ENCODE measurements at regions not wholly inside any gene's neighbourhood (a gene's known extent, or its start where the extent isn't known, plus 50 kb on each side); places are given as distances from the start of the nearest gene placed in this dataset.

DNA sequence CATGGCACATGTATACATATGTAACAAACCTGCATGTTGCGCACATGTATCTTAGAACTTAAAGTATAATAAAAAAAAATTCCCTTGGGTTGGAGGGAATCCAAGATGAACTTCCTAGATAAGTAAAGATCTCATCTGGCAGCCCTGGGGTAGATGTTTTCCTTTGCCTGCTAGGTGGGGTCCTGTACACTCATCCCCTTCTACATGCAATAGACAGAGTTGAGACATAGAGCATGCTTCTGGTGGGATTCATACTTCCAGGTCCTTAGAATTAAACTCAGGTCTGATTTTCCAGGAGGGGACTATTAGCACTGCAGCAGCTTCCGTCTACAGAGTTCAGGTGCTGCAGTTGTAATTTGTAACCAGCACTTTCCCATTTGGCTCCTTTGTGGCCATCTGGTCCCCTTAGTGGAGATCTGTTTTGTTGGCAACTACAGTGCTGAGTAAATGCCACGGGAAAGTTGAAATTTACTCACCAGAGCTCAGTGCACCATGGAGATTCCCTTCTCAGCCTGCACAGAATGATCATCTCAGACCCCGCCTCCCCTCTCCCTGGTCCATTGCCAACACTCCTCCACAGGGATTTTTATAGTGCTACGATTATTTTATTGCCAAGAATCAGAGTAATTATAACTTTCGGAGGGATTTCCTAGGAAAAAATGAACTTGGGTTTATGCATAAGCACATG is 220.1 kb upstream of the E2F8 start:
- DNase-seq: peak; percentile 67

DNA sequence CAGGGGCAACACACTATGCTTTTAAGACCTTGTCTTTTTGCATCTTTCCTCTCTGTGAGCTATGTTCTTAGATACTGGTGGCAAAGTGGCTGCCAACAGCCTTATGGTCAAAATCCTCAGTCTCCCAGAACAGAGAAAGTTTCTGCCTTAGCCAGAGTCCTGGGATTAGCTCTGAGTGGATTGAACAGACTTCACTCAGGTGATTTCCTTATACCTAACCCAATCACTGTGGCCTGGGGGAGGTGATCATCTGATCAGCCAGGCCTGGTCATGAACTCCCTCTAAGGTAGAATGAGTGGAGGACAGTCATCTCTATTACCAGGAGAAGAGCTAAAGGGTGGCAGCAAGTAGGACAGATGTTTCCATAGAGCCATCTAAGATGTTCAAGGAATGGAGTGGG is 218.5 kb upstream of the E2F8 start:
- no peak for DNase-seq

DNA sequence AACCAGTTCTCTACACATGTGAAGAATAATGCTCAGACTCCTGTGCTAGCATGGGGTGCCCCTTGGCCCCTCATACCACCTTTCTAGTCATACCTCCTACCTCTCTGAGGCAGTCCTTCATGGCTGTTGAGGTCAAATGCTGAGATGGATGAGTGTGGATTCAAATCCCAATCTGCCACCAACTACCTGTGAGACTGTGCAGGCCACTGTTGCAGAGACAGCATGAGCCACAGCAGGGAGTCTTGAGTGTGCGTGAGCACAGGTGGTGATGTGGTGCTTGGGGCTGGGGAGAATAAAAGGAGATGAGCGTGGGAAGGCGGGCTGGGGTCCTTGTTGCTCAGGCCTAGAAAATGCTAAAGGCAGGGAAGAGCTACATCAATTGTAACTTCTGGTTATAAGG is 218.0 kb upstream of the E2F8 start:
- DNase-seq: no peak

DNA sequence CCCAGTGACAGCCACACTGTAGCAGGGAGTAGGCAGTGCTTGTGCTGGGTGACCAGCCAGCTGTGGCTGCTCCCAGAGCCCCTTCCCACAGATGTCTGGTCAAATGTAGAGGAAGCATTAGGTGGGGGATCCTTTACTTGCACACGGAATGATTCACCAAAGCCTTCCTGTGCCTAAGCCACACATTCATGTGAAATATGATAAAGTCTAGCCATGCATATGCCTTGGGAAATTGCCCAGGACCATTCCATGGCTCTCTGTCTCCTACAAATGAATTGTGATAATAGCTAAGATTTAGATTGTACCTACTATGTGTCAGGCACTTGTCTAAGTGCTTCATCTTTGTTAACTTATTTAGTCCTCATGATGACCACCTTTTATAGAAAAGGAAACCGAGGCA is 217.5 kb upstream of the E2F8 start:
- no peak for DNase-seq

DNA sequence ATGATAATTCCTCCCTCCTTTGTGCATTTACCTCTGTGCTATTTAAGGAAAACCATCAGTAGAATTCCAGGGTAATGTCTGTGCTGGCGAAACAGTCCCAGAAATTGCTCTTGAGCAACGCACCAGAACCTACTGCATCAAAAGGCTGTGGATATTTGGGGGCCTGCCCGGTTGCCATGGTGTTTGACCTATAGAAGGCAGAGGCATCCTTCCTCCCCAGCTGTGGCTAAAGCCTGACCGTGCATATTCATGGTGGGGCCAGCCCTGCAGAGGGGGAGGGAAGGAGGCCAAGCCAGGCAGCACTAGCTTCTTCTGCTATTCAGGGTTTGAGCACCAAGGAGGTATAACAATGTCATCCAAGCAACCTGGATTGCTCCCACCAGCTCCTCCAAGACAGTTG is 215.0 kb upstream of the E2F8 start:
- peak; percentile 36 for DNase-seq

DNA sequence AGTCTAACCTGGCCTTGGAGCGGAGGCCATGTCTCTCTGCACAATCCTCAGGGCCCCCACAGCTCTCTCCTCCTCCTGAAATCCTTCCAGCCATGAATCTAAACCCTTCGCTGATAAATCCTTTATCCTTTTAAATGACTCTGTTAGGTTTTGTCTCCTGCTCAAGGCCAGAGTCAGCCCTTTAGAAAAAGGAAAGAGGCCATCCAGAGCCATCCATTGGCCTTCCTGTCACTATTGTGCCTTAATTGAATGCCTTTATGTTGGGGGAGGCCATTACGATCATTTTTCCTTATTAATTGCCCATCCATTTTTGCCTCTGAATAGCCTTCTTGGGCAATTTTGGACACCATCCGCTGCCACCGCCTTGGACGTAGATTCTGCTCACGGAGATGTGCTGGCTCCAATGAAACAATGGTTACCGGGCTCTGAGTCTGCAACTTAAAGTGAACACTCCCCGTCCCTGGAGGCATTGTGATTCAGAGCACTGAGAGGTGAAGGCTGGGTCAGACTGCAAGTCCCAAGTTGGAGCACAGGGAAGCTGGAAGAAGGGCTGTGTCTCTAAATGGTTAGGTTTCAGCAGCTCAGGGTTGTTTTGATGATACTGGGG is 213.0 kb upstream of the E2F8 start:
- no peak for DNase-seq

DNA sequence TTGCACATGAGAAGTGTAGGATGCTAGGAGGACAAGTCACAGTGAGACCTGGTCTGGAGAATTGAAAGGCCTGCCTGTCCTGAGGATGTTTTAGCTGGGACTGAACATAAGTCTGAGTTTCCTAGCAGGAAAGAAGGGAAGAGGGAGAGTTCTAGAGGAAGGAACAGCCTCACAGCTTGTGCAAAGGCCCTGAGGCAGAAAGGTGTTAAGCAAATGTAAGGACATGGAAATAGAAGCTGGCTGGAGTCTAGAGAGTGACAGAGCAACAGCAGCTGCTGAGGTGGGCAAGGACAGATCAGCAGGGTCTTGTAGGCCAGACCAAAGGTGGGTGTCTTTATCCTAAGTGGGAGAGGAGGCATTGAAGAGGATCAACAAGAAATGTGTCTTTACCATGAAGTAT is 210.9 kb upstream of the E2F8 start:
- no peak for DNase-seq

DNA sequence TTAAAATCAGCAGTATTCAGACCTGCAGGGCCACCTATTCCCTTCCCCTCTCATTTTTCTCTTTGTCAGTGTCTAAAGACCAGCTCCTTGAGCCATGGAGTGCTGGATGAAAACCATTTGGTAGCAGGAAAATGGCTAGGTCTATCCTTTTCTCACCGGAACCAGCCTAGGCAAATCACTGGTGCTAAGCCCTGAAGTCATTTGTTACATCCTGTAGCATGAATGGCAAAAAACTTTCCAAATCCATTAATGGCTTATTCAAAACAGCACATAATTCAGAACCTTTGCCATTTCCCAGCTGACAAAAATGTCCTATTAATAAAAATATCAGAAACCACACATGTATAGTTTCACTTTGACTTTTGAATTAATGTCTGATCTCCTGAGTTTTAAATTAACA is 209.5 kb upstream of the E2F8 start:
- no peak for DNase-seq

DNA sequence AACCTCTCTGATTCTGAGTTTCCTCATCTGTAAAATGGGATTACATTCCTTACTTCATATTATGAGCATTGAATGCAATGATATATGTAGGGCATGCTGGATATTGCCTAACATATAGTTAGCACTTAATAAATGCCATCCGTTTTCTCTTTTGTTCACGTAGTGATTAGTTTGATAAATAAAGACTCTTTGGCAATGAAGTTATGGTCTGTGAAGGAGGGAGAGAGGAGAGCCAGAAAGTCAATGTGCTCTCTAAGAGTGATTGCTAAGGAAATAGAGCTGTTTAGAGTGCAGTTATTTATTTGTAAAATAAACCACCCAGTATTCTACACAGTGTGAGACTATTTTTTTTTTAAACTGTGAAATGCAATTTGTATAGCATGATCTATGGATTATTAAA is 207.9 kb upstream of the E2F8 start:
- no peak for DNase-seq

DNA sequence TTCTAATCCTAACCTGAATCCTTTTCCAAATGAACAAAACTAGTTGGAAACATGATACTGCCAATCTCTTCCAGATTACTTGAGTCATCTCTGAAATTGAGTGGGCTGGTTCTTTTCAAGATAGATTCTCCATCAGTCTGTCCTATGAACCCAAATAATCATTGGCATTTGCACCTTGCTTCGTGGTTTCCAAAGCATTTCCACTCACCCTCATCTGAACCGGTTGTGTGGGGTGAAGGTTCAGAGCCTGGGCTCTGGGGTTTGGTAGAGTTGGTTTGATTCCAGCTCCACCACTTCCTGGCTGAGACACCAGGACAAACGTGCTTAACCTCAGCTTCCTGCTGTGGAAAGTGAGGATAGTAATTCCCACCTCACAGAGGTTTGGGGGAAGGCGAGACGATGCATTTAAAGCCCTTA is 206.4 kb upstream of the E2F8 start:
- DNase-seq: no peak

DNA sequence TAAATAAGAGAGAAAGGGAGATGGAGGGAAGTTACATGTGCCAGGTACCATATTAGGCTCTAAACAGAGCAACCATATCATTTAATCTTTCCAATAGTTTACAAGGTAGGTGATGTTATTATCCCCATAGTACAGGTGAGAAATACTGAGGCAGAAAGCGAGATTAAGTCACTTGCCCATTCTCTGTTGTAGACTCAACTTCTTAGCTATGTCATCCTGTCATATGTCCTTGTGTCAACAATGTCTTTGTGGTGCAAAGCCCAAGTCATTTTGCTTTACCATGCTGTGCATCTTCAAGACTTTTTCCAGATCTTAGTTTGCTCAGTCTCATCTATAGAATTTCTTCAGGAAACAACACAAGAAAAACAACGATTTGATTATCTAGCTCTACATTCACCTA is 205.0 kb upstream of the E2F8 start:
- DNase-seq: no peak

DNA sequence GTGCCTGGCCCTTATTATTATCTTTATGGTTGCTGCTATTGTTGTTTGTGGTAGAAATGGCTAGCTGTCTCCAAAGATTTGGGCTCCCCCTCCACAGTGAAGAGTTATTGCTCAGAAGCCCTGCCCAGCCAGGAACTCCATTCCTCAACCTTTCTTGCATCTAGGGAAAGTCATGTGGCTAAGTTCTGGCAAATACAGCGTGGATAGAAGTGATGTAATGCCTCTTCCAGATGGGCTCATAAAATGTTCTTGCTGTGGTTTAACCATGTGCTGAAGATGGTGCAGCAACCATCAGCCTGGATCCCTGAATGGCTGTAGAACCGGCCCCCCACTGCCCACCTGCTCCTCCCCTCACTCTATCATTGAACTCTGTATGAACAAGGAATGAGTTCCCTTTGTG is 203.5 kb upstream of the E2F8 start:
- no peak for DNase-seq

DNA sequence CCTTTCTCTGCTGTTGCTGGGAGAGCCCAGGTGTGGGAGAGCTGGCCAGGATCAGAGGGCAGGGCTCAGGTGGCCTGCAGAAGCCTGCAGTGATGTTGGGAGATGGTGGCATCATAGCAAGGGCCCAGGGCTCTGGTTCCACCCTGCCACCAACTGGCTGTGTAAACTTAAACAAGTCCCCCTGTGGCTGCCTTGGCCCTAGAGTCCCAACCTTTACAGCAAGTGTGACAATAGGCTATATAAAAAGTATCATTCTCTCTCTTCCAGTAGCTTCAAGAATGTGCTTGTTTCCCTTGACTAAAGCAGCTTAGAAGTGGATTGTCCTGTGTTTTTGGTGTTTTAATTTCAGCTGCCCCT is 201.8 kb upstream of the E2F8 start:
- DNase-seq: no peak

DNA sequence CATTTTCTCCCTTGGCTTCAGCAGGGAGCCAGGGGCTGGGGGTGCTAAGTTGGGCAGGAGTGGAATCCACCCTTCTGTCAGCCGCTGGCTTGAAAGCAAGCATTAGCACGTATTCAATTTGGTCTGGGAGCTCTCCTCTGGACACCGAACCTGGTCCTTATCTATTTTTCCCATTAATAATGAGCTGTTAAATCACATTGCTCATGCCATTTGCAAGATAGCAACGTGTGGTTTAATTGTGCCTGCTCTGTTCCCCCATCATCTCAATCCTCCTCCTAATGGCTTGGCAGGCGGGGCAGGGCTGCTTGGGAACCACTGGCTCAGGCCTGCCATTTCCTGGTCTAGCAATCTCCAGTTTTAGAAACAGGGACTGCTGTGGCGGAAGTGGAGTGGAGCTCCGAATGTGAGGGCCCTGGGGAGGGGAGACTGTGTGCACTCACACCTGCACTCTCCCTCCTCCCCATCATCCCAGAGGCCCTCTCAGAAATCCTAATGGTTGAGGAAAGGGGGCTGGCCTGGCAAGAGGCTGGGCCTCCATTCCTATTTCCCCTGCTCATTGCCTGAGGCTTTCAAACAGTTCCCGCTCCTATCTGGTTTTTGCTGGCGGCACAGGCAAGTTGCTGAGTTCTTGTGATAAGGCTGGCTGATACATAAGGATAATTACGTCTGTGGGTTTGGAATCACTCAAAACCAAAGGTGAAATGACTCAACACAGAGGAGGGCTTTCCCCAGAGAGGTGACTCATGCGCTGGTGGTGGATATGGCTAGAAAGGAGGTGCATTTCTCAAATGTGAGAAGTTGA is 201.2 kb upstream of the E2F8 start:
- DNase-seq: no peak

DNA sequence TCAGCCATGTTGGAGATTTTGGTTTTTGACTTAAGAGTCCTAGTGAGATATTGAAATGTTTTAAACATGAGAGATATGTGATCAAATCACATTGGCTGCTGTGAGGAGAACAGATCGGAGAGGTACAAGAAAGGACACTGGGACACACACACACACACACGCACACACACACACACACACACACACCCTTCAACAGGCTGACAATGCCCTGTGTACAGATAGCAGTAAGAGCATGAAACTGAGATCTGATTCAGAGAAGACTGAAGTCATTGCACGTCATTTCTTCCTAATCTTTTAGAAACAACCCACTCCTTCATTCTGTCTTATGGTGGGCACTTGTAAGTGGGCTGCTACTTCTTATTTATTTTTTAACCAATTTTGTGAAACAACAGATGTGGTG is 200.5 kb upstream of the E2F8 start:
- no peak for DNase-seq

DNA sequence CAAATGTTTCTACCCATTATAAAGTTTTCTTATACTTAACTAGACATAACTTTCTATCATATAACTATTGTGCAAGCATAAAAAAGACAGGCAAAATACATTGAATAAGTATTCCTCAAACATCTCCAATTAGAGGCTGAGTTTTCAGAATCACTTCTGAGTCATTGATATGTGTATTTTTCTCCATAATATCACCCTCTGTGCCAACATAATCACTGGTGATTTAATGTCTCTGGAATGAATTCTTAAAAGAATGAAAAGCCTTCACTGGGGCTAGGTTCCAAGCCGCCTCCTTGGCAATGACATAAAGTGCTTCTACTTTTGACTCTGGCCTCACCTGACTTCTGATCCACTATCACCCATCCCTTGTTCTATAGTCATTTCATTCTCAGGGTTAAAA is 197.0 kb upstream of the E2F8 start:
- no peak for DNase-seq

DNA sequence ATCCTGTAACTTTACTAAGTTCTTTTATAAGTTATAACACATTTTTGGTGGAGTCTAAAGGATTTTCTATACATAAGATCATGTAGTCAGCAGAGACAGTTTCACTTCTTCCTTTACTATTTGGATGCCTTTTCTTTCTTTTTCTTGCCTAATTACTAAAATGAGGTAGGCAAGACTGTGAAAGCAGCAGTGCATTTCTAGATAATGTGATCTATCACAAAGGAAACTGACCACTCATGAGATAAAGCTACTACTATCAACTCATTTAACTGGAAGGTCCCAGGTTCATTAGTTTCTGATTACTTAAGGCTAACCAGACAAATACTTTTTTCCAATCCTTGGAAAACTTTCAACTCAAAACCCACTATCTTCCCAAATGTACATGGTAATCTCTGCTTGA is 196.2 kb upstream of the E2F8 start:
- no peak for DNase-seq

DNA sequence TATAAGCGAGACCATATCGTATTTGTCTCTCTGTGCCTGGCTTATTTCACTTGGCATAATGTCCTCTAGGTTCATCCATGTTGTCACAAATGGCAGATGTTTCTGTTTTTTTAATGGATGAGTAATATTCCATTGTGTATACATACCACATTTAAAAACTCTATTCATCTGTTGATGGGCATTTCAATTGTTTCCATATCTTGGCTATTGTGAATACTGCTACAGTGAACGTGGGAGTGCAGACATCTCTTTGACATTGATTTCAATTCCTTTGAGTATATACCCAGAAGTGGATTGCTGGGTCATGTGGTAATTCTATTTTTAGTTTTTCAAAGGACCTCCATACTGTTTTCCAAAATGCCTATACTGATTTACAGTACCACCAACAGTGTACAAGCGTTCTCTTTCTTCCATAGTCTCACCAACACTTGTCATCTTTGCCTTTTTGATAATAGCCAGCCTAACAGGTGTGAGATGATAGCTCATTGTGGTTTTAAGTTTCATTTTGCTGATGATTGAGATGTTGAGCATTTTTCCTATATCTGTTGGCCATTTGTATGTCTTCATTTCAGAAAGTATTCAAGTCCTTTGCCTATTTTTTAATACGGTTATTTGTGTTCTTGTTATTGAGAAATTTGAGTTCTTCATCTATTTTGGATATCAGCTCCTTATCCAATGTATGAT is 194.7 kb upstream of the E2F8 start:
- DNase-seq: no peak

DNA sequence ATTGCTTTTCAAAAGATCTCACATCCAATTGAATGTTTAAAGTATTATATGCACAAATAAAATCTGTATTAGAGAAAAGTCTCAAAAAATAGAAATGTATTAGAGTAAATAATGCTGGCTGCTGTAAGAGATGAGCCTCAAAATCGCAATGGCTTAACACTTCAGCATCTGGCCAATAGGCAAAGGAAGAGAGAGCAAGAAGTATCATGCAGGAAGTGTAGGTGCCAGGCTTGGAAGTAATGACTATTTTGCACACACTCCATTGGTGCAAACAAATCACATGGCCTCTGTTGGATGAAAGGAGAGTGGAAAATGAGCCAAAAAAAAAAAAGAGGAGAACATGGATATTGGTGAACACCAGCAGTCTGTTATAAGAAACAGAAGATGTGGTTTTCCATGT is 193.0 kb upstream of the E2F8 start:
- no peak for DNase-seq

DNA sequence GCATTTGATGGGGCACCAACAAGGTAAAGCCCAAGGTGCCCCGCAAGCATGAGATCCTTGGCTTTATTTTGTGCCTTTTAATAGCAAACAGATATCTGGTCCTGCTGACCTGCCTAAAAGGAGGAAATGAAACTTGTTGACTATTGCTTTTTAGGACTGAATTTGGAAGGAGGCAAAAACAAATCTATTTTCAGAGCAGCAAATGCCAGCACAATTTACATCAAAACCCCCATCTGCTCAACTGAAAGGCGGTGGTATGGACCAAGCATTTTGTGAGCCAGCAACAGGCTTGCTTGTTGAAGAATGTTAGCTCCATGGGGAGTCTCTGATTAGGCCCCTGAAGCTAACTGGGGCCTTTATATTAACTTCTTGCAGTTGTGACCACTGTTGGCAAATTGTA is 192.6 kb upstream of the E2F8 start:
- DNase-seq: no peak

DNA sequence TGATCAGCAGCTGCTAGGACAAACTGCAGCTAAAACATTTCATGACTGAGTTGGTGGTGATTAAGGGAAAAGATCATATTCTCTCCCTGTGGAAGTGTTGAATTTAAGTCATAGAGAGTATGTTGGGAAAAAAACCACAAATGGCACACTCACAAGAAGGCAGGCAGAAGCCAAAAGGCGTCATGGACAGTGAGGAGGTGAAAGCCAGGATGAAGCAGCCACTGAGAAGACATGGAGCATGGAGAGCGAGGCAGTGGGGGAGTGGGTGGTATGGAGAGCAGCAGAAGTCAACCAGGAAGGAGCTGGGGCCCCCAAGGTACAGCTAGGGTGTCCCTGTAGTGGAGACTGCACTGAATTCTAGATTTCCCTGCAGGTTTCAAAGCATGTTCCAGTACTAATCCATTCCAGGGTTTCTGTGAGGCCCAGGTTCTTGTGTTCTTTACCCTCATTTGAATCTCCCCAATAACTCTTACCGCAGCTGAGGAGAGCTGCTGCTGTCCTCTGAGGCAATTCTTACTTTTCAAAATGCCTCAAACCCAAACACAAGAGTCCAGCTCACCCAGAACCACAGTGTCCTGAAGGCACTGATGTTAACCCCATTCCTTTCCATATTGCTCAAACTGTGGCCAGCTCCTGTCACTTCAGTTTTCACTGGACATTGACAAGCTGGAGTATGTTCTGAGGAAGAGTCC is 191.8 kb upstream of the E2F8 start:
- DNase-seq: peak; percentile 71

DNA sequence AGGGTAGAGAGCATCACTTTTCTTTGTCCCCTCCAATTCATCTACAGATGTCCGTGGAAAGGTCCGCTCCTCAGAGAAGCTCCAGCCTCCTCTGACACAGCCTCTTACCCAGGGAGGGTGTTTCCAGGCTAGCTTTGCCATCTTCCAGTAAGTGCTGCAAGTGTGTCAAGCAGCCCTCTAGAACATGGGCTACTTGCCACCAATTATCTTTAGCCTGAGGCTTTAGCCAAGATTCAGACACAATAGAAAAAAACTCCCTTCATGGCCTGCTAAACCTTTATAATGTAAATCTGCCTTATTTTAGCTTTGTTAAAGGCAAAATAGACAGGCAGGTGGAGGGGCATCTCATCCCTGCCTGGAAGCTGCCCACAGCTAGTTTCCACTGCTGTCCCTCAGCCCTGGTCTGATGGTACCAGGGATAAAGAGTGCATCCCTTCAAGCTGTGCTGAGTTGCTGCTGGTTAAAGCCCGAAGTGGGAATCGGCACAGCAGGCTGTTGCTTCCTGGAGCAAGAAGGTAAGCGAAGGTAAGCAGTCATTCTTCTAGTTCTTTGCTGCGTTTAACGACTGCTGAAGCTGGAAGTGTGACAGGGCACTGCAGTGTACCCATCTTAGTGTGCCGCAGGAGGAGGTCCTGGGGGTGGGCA is 190.1 kb upstream of the E2F8 start:
- DNase-seq: no peak

DNA sequence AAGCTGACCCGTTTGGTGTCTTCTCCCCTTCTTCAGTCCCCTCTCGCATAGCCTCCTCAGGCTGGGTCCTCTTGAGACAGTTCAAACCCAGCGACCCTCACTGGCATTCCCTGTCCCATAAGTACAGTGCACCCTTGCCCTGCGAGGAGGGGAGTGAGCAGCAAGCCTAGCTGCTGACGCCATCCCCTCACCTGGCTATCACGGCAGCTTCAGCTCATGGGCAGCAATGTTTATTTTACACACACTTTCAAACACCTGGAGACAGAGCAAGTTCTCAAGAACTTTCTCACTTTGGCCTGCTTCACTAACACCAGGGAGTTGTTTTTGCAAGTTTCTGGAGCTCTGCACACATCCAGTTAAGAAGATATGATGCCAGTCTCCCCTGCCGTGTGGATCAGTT is 189.6 kb upstream of the E2F8 start:
- DNase-seq: no peak

All from femur (tissue), 1 donor.